OCI-LY7 (cell line): ENCODE measurements at regions not wholly inside any gene's neighbourhood (a gene's known extent, or its start where the extent isn't known, plus 50 kb on each side); places are given as distances from the start of the nearest gene placed in this dataset.

Experiments
- BruUV-seq: library from RNA; stranded (reverse); fragments of 400-500 nt; replicated peaks from 2 replicates; lab custom pipeline; 2021; lab: Mats Ljungman, UMichigan
- CTCF ChIA-PET: fragments of 300-600 bp; sonication (Branson Sonifier 250); formaldehyde crosslinking; loops from one replicate; lab custom pipeline; 2022; ENCODE audit warnings: antibody characterized with exemption; ENCODE audit not compliant: unreplicated experiment; lab: Charles Lee
- POLR2A ChIA-PET: fragments of 300-600 bp; sonication (Branson Sonifier 250); formaldehyde crosslinking; loops from one replicate; lab custom pipeline; 2022; ENCODE audit warnings: antibody characterized with exemption; lab: Charles Lee
- DNase-seq: peaks from one replicate; pipeline ENCODE4 v3.0.0-alpha.2; 2015; ENCODE audit warnings: low spot score
- H2AFZ ChIP-seq: fragments of 200-600 bp; sonication (generic), shearing (Covaris generic); 2 replicates; pipeline ENCODE4 v1.6.1; 2014; ENCODE audit warnings: mild to moderate bottlenecking, antibody characterized with exemption, low read length, moderate library complexity
- H3K27ac ChIP-seq: fragments of 200-600 bp; sonication (generic); 2 replicates; pipeline ENCODE4 v1.5.1; 2014; ENCODE audit warnings: mixed run types, low read depth, mild to moderate bottlenecking, moderate library complexity, low read length, inconsistent platforms; ENCODE audit not compliant: poor library complexity, severe bottlenecking
- H3K36me3 ChIP-seq: fragments of 200-600 bp; sonication (generic); 2 replicates; pipeline ENCODE4 v1.6.1; 2014; ENCODE audit warnings: mild to moderate bottlenecking, antibody characterized with exemption, low read length, moderate library complexity, mixed read lengths; ENCODE audit not compliant: insufficient read depth
- H3K4me1 ChIP-seq: fragments of 200-600 bp; sonication (generic); 2 replicates; pipeline ENCODE4 v1.5.1; 2014; ENCODE audit warnings: mild to moderate bottlenecking, low read length; ENCODE audit not compliant: insufficient read depth, poor library complexity, severe bottlenecking
- H3K4me2 ChIP-seq: fragments of 200-600 bp; sonication (generic); 2 replicates; pipeline ENCODE4 v1.6.1; 2014; ENCODE audit warnings: mild to moderate bottlenecking, low read length
- H3K4me3 ChIP-seq: fragments of 200-600 bp; sonication (generic); 2 replicates; pipeline ENCODE4 v1.5.1; 2014; ENCODE audit warnings: mild to moderate bottlenecking, low read depth, low read length; ENCODE audit not compliant: poor library complexity, severe bottlenecking
- H3K79me2 ChIP-seq: fragments of 200-600 bp; sonication (generic); 2 replicates; pipeline ENCODE4 v1.6.1; 2016; ENCODE audit warnings: low read depth, mild to moderate bottlenecking, low read length, moderate library complexity, mixed read lengths; ENCODE audit not compliant: insufficient read depth
- H3K9me2 ChIP-seq: fragments of 200-600 bp; sonication (generic); 2 replicates; pipeline ENCODE4 v1.6.1; 2016; ENCODE audit warnings: mild to moderate bottlenecking, low read length, mixed read lengths; ENCODE audit not compliant: insufficient read depth
- H3K9me3 ChIP-seq: fragments of 200-600 bp; sonication (generic); 2 replicates; pipeline ENCODE4 v1.6.1; 2014; ENCODE audit warnings: mild to moderate bottlenecking, mixed run types, low read length, mixed read lengths
- H4K20me1 ChIP-seq: fragments of 200-600 bp; sonication (generic); 2 replicates; pipeline ENCODE4 v1.6.1; 2014; ENCODE audit warnings: mild to moderate bottlenecking, antibody characterized with exemption, low read length, moderate library complexity, mixed read lengths; ENCODE audit not compliant: insufficient read depth
- EZH2phosphoT487 ChIP-seq: fragments of 200-600 bp; sonication (generic); IDR thresholded peaks from 2 replicates; pipeline ENCODE4 v1.6.1; 2018; ENCODE audit warnings: low read depth, borderline replicate concordance, mild to moderate bottlenecking, mixed run types, antibody characterized with exemption, low read length, moderate library complexity, mixed read lengths
- intact Hi-C: fragments of 100-400 bp; cut with micrococcal nuclease; formaldehyde crosslinking; loops from one replicate; pipeline ENCODE4 v1.10.0; 2022; ENCODE audit not compliant: unreplicated experiment
- TF ChIP-seq, protein P1 (sequence below): fragments of 200-600 bp; sonication (generic); conservative IDR thresholded peaks from 2 replicates; pipeline ENCODE4 v1.5.1; 2014; ENCODE audit warnings: mild to moderate bottlenecking, antibody characterized with exemption, low read length, moderate library complexity, mixed read lengths

DNA sequence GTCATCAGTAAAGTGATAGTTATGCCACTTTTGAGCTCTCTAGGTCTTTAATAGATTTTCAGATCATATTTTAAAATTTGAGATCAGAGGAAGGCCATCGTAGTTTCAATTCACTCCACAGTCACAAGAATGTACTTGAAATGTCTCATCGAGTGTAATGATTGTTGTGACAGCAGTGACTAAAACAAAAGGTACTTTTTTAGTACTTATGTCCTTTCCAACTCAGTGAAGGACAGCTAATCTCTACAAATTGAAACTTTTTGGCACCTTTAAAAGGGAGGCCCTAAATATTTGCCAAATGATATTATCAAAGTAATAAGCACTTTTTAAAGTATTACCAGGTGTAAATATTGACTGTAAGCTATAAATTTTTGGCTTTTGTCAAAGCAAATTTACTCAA, 702.9 kb upstream of the GRM3 start:
- H3K9me3 ChIP-seq: no peaks in the 10 kb centered on the region
- no TSS peak for BruUV-seq
- no peaks in the 10 kb centered on the region for H3K36me3 ChIP-seq
- ChIA-PET CTCF (no interaction called here), POLR2A (no interaction called here)
- H3K9me2 ChIP-seq: no peaks in the 10 kb centered on the region
- H3K79me2 ChIP-seq: no peaks in the 10 kb centered on the region
- DNase-seq: no peak
- H3K4me2 ChIP-seq: no peak overlapping the region
- no peak overlapping the region for H3K27ac ChIP-seq
- H2AFZ ChIP-seq: no peak overlapping the region
- no peak overlapping the region for H3K4me3 ChIP-seq
- H4K20me1 ChIP-seq: no peaks in the 10 kb centered on the region
- TF ChIP-seq, protein P1, sequence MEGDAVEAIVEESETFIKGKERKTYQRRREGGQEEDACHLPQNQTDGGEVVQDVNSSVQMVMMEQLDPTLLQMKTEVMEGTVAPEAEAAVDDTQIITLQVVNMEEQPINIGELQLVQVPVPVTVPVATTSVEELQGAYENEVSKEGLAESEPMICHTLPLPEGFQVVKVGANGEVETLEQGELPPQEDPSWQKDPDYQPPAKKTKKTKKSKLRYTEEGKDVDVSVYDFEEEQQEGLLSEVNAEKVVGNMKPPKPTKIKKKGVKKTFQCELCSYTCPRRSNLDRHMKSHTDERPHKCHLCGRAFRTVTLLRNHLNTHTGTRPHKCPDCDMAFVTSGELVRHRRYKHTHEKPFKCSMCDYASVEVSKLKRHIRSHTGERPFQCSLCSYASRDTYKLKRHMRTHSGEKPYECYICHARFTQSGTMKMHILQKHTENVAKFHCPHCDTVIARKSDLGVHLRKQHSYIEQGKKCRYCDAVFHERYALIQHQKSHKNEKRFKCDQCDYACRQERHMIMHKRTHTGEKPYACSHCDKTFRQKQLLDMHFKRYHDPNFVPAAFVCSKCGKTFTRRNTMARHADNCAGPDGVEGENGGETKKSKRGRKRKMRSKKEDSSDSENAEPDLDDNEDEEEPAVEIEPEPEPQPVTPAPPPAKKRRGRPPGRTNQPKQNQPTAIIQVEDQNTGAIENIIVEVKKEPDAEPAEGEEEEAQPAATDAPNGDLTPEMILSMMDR: no peak
- no peak for TF ChIP-seq EZH2phosphoT487
- intact Hi-C loops: no loop called here
- H3K4me1 ChIP-seq: no peaks in the 10 kb centered on the region

DNA sequence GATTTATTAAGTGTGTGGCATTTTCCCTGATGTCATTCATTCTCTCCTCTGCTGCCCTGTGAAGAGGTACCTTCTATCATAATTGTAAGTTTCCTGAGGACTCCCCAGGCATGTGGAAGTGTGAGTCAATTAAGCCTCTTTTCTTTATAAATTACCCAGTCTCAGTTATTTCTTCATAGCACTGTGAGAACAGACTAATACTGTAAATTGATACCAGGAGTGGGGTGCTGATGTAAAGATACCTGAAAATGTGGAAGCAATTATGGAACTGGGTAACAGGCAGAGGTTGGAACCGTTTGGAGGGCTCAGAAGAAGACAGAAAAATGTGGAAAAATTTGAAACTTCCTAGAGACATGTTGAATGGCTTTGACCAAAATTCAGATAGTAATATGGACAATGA, 711.8 kb upstream of the GRM3 start:
- Histone ChIP-seq H2AFZ (no peak overlapping the region), H3K79me2 (no peaks in the 10 kb centered on the region), H3K4me2 (no peak overlapping the region), H3K36me3 (no peaks in the 10 kb centered on the region), H3K4me3 (no peak overlapping the region), H3K27ac (no peak overlapping the region), H3K4me1 (no peaks in the 10 kb centered on the region), H3K9me2 (no peaks in the 10 kb centered on the region), H4K20me1 (no peaks in the 10 kb centered on the region), H3K9me3 (no peaks in the 10 kb centered on the region)
- no TSS peak for BruUV-seq
- DNase-seq: no peak
- CTCF ChIA-PET: no interaction called here
- intact Hi-C loops: no loop called here
- POLR2A ChIA-PET: no interaction called here
- no peak for TF ChIP-seq EZH2phosphoT487
- TF ChIP-seq, protein P1: no peak

DNA sequence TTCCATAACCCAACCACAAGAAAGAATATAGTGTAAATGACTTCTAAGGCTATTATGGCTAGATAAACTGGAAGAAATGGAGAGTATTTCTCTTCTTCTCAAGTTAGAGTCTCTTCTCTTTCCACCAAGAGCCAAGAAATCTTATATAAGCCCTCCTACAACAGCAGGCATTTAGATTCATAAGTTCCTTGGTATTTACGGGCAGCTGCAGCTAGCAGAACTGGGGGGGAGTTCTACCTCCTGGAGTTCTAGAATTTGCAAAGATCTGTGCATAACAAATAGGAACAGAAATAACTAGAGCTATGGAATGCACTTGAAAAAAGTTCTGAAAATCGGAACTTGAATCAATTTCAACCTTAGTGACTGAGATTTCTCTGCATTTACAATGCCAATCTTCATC, 715.2 kb upstream of the GRM3 start:
- POLR2A ChIA-PET: interaction anchor here (0.6 to 1.7 kb wide), 7 partner anchors 9 to 202 kb away, joined by 3 to 6 read pairs (median 3); no protein-coding TSS in a partner anchor
- BruUV-seq: no TSS peak

More for the DNA sequence above, 715.2 kb upstream of the GRM3 start:
- Histone ChIP-seq H2AFZ (no peak overlapping the region), H3K27ac (no peak overlapping the region), H4K20me1 (no peaks in the 10 kb centered on the region), H3K79me2 (no peaks in the 10 kb centered on the region), H3K4me3 (no peak overlapping the region), H3K36me3 (no peaks in the 10 kb centered on the region), H3K4me2 (no peak overlapping the region), H3K9me2 (no peaks in the 10 kb centered on the region), H3K4me1 (no peaks in the 10 kb centered on the region), H3K9me3 (no peaks in the 10 kb centered on the region)
- intact Hi-C loops: loop anchor here (5.0 kb wide), 1 partner anchor 51 kb away; no protein-coding TSS in a partner anchor
- no peak for DNase-seq
- TF ChIP-seq EZH2phosphoT487: no peak
- TF ChIP-seq, protein P1: no peak
- CTCF ChIA-PET: no interaction called here
